Lower lobe of right lung (tissue), 2 donors: ENCODE measurements at regions not wholly inside any gene's neighbourhood (a gene's known extent, or its start where the extent isn't known, plus 50 kb on each side); places are given as distances from the start of the nearest gene placed in this dataset.

ENCODE experiments used
- ATAC-seq, 2 donors: fragments of 200-7000 bp; cut with Tn5 transposase; one replicate each; pipeline ENCODE4 v1.9.1; 2020 to 2022; ENCODE audit warnings: mild to moderate bottlenecking in 2 of 2, moderate library complexity in 2 of 2
- DNase-seq: peaks from one replicate; pipeline ENCODE4 v3.0.0-alpha.2; 2020
- H3K27ac ChIP-seq: fragments of 200-600 bp; one replicate; pipeline ENCODE4 v1.8.0; 2022
- H3K27me3 ChIP-seq: fragments of 200-600 bp; one replicate; pipeline ENCODE4 v1.8.0; 2022; ENCODE audit warnings: low read depth
- H3K36me3 ChIP-seq: fragments of 200-600 bp; one replicate; pipeline ENCODE4 v1.8.0; 2022; ENCODE audit warnings: mild to moderate bottlenecking
- H3K4me1 ChIP-seq: fragments of 200-600 bp; one replicate; pipeline ENCODE4 v1.8.0; 2022
- H3K4me3 ChIP-seq: fragments of 200-600 bp; one replicate; pipeline ENCODE4 v1.8.0; 2022; ENCODE audit warnings: mild to moderate bottlenecking
- H3K9me3 ChIP-seq: fragments of 200-600 bp; one replicate; pipeline ENCODE4 v1.8.0; 2022
- CTCF ChIP-seq: fragments of 200-600 bp; IDR thresholded peaks from one replicate; pipeline ENCODE4 v1.8.0; 2022; ENCODE audit warnings: antibody characterized with exemption, mild to moderate bottlenecking
- intact Hi-C: fragments of 100-400 bp; cut with DNase I; formaldehyde crosslinking; loops from one replicate; pipeline ENCODE4 v1.11.0; 2022
- donor health status: DM: no; HTN: yes; CAD: no; lungs with severe emphysema.

- intact Hi-C loops = no loop called here
- DNase-seq (no peak), ATAC-seq (no peak)
- no peaks in the 10 kb centered on the region for H3K9me3 ChIP-seq
- no peak overlapping the region for H3K4me3 ChIP-seq
- TF ChIP-seq CTCF = no peak
- H3K4me1 ChIP-seq = no peaks in the 10 kb centered on the region
- H3K27ac ChIP-seq = no peak overlapping the region
- H3K36me3 ChIP-seq = no peaks in the 10 kb centered on the region
- H3K27me3 ChIP-seq = no peaks in the 10 kb centered on the region
Measured at GRCh38 chr6:23368557-23368956, 757.5 kb upstream of the NRSN1 start.

DNA sequence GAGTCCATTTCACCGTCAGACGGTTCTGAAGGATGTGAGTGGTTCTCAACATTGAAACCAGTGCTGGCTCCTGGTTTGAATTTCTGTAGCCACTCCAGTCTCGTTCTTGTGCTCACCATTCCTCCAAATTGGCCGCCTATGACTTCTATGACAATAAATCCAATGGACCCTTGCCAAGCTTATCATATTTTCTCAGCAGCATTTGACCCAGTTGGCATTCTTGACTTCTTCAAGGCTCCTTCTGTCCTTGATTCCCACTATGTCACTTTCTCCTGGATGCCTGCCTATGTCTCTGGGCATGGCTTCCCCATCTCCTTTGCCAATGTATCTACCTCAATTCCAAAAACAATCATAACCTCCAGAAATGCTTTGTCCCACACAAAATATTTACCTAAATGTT, 756.0 kb upstream of the NRSN1 start:
- Histone ChIP-seq H3K27me3 (no peaks in the 10 kb centered on the region), H3K36me3 (no peaks in the 10 kb centered on the region), H3K27ac (no peak overlapping the region), H3K9me3 (no peaks in the 10 kb centered on the region), H3K4me3 (no peak overlapping the region), H3K4me1 (no peaks in the 10 kb centered on the region)
- DNase-seq = no peak
- intact Hi-C loops = no loop called here
- ATAC-seq = no peak
- no peak for TF ChIP-seq CTCF

DNA sequence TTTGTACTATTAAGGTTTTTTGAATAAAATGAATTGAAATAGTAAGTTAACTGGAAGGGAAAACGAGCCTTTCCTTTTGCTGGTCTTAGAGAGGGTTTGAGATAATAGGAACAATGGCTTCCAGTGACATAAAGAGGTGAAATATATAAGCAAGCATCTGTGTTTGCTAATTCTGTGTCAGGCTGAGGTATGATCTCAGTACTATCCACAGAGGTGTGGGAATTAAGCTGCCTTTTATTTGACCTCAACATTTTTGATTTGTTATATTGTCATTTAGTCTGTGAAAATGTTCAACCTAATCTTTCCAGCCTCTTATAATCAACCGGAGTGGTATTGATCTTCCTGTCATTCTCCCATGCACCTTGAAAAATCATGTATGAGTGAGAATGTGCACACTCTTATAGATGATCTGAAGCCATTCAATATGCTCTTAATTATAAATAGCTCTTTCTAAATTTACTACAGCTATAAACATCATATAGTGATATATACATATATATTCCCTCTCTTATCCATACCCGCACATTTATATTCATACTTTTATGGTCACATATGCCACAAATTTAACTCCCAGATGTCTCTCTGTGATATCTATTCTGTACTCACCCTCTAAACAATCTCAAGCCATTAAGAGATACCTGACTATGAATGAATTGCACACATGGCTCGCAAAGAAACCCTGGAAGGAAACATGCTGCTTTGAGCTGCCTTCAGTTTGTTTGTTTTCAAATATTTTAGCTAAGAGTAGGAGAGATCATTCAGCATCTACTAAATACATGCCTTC, 754.7 kb upstream of the NRSN1 start:
- intact Hi-C loops = no loop called here
- no peak for ATAC-seq
- H3K27ac ChIP-seq = no peak overlapping the region
- no peak overlapping the region for H3K4me3 ChIP-seq
- H3K4me1 ChIP-seq = no peaks in the 10 kb centered on the region
- TF ChIP-seq CTCF = no peak
- H3K36me3 ChIP-seq = no peaks in the 10 kb centered on the region
- no peaks in the 10 kb centered on the region for H3K27me3 ChIP-seq
- no peaks in the 10 kb centered on the region for H3K9me3 ChIP-seq
- DNase-seq = no peak

GRCh38 chr6:23377830-23378229, 748.2 kb upstream of the NRSN1 start:
- no peak for TF ChIP-seq CTCF
- Histone ChIP-seq H3K4me1 (no peaks in the 10 kb centered on the region), H3K27me3 (no peaks in the 10 kb centered on the region), H3K4me3 (no peak overlapping the region), H3K27ac (no peak overlapping the region), H3K36me3 (no peaks in the 10 kb centered on the region), H3K9me3 (no peaks in the 10 kb centered on the region)
- DNase-seq = no peak
- intact Hi-C loops = no loop called here
- ATAC-seq = no peak

- Histone ChIP-seq H3K4me1 (no peaks in the 10 kb centered on the region), H3K4me3 (no peak overlapping the region), H3K9me3 (no peaks in the 10 kb centered on the region), H3K27ac (no peak overlapping the region), H3K36me3 (no peaks in the 10 kb centered on the region), H3K27me3 (no peaks in the 10 kb centered on the region)
- no peak for TF ChIP-seq CTCF
- ATAC-seq (no peak), DNase-seq (no peak)
- intact Hi-C loops = no loop called here
Measured at GRCh38 chr6:23380465-23380864, 745.5 kb upstream of the NRSN1 start.
